ENCODE measurements at regions not wholly inside any gene's neighbourhood (a gene's known extent, or its start where the extent isn't known, plus 50 kb on each side); places are given as distances from the start of the nearest gene placed in this dataset.

DNA sequence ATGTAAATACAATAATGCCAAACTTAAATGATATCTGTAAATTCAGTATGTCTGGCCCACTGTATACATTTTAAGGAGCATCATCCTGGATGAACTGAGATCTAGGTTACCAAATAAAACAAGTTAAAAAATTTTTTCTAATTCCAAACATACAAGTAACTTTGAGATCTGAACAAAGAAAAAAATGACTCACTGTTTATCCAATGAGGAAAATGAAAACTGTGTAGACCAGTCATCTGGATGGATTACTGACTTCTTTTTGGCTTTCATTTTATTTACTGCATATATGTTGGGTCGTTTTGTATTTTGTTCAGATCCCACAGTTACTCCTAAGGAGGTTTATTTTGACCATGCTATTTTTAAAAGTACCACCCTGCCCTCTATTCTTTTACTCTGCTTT is 189.8 kb downstream of the RBM43 start:
- no peak for DNase-seq

DNA sequence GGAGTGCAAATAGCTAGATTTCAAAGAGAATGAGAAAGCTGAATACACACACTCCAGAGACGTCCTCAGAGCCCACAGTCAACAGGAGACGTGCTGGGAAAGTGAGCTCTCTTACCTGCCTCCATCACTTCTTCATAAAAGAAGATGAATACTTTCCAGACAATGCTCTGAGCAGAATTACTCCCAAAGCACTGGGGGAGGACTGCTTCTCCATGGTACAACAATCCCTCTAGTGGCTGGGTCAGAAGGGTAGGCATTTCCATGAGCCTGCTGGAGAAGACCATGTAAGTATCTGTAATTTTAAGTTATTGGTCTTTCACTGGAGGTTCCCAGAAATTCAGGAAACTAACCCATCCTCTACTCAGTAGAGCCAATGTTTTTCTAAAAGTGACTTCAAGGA is 190.3 kb downstream of the RBM43 start:
- peak; percentile 64 for DNase-seq

- no peak for DNase-seq
Measured at GRCh38 chr2:151070253-151070652, 191.4 kb downstream of the RBM43 start.

- DNase-seq, result no peak
Measured at GRCh38 chr2:151067658-151068369, 193.8 kb downstream of the RBM43 start.

DNA sequence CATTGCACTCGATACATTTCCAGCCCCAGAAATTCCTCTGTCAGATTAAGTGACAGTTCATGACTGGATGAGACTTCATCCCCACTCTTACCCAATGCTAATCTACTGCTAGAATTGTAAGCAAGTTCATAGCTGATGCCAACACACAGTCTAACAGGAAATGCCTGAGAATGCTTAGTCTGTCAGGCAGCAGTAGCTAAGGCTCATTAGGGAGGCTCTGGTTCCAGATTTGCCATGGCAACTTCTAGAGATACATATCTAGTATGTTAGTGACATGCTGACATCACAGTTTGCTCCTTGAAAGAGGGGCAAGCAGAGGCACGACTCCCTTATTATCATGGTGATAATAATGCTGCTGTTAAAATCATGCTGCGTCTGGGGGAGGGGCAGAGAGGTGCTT is 198.4 kb downstream of the RBM43 start:
- DNase-seq, result no peak

DNA sequence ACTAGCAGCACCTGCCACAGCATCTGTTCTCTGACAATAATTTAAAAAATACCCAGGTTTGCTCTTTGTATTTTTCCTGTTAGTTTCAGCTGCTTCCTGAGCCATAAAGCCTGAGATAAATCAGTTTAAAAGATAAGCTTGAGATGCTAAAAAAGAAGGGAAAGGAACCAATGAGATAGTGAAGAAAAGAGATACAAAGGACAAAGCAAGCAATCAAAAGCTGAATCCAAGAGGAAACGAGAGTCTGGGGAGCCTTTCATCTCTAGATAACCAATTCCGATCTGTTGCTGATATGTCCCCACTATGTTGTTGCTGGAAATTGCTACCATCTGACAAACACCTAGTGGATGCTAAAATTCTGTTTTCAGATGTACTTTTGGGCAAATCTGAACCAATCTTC is 201.4 kb downstream of the RBM43 start:
- DNase-seq, result no peak

DNA sequence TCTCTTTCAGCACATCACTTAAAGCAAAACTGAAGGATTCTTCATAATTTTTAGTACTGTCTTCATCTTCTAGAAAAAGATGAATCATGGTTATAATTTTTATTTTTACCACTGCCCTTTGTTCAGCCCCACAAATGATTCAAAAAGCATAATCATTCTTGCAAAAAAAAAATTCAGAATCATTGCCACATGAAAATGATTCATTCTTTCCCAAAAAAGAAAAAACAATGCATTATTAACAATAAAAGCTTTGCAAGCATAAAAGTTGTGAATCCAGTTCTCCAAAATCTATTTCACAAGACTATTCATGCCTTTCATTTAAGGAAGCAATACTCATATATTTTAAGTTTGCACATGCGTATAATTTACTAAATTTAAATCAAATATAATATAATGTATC is 204.8 kb downstream of the RBM43 start:
- no peak for DNase-seq

- DNase-seq, result no peak
Measured at GRCh38 chr2:151053661-151053990, 208.0 kb downstream of the RBM43 start.

DNA sequence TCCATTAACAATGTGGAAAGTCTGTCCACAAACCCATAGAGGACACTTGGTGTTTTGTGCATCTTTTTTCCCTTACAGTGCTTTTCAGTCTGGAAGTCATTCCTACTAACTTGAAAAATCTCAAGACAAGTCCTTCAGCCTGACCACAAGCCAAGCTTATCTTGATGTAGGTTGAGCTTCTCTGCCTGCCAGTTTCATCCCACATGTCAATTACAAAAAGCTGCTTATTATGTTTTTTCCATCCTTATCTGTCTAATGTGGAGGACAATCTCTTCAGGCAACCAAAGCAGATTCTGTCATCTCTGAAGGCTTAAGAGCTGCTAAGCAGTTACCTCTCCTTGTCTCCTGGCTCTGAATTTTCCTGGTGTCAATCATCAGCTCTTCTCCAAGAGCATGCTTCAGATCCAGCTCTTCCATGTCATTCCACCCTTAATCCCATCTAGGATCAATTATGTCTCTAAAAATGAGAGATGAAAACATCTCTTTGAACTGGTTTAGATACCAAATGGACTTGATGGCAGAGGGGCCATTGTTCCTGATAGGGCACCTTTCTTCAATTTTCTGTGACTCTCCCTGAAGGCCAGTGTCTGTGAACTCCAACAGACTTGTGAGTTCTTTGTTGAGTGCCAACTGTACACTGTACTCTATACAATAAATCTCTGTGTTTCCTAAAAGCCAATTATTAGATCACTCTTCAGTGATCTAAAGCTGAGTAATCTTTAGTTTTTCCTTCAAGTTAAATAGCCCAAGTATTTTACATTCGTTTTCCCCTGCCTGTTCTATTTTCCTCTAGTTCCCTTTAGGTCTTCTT is 208.6 kb downstream of the RBM43 start:
- peak; percentile 46 for DNase-seq

GRCh38 chr2:151051574-151052220 is 210.0 kb downstream of the RBM43 start:
- DNase-seq, result peak; percentile 76

GRCh38 chr2:151049746-151050145 is 211.9 kb downstream of the RBM43 start:
- no peak for DNase-seq

GRCh38 chr2:151048331-151049054 is 213.2 kb downstream of the RBM43 start:
- DNase-seq, result no peak

DNA sequence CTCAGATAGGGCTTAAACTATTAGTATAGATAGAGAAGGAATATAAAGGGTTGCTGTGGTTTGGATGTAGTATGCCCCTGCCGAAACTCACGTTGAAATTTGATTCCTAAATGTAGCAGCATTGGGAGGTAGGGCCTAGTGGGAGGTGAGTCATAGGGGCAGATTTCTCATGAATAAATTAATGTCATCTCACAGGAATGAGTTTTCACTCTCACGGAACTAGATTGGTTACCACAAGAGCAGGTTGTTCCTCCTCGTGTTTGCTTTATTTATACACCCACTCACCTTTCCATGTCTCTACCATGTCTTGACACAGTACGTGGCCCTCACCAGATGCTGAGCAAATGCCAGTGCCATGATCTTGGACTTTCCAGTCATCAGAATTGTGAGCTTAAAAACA is 218.2 kb downstream of the RBM43 start:
- DNase-seq, result no peak

DNA sequence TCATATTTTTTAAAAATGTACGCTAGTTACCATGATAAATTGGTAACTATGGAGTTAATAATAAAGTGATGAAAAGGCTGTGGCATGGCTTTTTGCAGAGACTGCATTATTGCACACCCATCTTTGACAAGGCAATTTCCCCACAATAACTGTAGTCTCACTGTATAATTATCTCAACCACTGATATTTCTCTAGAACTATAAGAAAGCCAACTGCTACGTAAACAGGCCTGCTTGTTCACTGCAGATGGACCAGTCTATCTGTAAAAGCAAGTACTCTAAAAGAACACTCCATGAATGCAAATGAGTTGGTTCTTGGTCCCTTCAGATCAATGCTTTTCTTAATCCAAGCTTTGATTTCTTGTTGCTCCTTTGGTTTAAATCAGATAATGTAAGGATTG is 218.7 kb downstream of the RBM43 start:
- no peak for DNase-seq

DNA sequence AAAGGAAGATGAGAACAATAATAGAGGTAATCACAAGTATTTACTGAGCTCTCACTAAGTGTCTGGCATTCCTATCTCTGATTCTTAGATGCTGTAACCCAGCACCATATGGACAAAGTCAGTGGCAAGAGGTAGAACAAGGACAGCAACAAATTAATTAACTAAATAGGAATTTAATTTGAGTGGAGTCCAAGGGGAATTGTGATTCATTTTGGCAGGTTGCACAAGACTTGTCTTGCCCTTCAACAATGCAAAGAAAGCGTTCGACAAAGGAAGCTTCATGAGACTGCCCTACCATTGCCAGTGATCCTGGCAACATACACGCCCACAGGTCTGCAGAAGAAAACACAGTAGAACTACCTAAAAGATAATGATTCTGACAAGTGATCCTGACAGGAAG is 221.6 kb downstream of the RBM43 start:
- DNase-seq, result peak; percentile 87

DNA sequence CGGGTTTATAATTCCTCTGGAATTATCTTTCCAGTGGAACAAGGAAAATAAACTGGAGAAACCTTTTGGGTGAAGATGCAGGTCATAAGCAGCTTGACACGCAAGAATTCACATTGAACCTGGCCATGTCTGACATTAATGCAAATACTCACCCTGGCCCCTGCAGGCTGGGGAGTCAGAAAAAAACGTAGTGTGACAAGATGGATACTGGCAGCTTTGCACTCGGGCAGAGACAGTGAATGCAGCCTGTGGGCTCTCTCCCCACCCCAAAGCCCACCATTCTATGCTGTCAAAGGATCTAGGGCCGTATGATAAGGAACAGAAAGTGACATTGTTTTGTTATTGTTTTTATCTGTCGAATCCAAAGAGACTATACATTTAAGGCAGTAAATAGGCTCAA is 223.1 kb downstream of the RBM43 start:
- no peak for DNase-seq

GRCh38 chr2:151037434-151037833 is 224.2 kb downstream of the RBM43 start:
- DNase-seq, result no peak

- DNase-seq, result peak; percentile 52
Measured at GRCh38 chr2:151033271-151034248, 228.1 kb downstream of the RBM43 start.

DNA sequence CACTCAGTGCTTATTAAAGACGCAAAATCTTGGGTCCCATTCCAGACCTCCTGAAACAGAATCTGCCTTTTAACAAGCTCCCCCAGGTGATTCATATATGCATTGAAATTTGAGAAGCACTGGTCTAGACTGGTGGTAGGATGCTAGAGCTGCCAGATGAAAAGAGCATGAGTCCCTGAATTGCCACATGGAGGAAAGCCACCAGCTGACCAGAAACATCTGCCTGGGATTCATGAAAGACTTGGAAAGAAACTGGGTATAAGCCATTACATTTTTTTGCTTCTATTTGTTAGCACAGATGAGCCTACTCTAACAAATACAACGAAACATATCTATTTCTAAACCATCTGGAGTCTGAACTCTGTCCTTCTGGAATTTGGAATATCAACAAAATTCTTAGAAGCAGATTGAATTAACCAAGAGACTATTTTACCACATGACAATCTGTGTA is 228.9 kb downstream of the RBM43 start:
- DNase-seq, result peak; percentile 25

- no peak for DNase-seq
Measured at GRCh38 chr2:151030663-151031230, 230.9 kb downstream of the RBM43 start.

GRCh38 chr2:151029406-151030157 is 232.1 kb downstream of the RBM43 start:
- DNase-seq, result no peak

Data from NCI-H82 (cell line).